ENCODE measurements at regions not wholly inside any gene's neighbourhood (a gene's known extent, or its start where the extent isn't known, plus 50 kb on each side); places are given as distances from the start of the nearest gene placed in this dataset.

DNA sequence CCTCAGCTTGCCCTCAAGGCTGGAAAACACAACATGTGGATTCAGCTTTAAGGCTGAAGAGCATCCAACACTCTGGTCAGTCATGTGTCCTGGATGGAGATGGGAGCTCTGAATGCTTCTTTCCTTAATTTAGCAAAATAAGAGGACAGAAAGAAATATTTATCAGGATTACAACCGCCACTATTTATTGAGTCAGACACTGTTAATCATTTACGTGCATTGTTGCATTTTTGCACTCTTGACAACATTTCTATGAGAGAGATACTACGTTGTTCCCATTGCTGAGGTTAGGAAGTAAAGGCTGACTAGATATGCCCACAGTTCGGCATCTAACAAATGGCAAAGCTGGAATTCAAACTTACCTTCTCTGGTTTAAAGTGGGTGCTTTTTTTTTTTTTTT lies 101.8 kb upstream of the KMT2C start:
- no peaks in the 10 kb centered on the region for H3K36me3 ChIP-seq (ENCODE audit: insufficient read depth)
- H3K4me2 ChIP-seq, result no peak overlapping the region
- no peak overlapping the region for H2AFZ ChIP-seq
- H3K4me3 ChIP-seq, result no peak overlapping the region
- H4K20me1 ChIP-seq (replicated peaks; ENCODE audit: insufficient read depth), result no peaks in the 10 kb centered on the region
- no peak for TF ChIP-seq STAT1 (IDR thresholded peaks at IDR 0.05; ENCODE audit: unreplicated experiment)
- no peak for TF ChIP-seq ZNF462 (CRISPR knock-in tag; IDR thresholded peaks at IDR 0.05)
- TF ChIP-seq EZH2 (IDR thresholded peaks at IDR 0.05; ENCODE audit: low read depth, unreplicated experiment), result no peak
- TF ChIP-seq, protein P1, sequence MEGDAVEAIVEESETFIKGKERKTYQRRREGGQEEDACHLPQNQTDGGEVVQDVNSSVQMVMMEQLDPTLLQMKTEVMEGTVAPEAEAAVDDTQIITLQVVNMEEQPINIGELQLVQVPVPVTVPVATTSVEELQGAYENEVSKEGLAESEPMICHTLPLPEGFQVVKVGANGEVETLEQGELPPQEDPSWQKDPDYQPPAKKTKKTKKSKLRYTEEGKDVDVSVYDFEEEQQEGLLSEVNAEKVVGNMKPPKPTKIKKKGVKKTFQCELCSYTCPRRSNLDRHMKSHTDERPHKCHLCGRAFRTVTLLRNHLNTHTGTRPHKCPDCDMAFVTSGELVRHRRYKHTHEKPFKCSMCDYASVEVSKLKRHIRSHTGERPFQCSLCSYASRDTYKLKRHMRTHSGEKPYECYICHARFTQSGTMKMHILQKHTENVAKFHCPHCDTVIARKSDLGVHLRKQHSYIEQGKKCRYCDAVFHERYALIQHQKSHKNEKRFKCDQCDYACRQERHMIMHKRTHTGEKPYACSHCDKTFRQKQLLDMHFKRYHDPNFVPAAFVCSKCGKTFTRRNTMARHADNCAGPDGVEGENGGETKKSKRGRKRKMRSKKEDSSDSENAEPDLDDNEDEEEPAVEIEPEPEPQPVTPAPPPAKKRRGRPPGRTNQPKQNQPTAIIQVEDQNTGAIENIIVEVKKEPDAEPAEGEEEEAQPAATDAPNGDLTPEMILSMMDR (conservative IDR thresholded peaks at IDR 0.05; ENCODE audit: low read depth in 2 of 2), result no peak
- TF ChIP-seq, protein P2, sequence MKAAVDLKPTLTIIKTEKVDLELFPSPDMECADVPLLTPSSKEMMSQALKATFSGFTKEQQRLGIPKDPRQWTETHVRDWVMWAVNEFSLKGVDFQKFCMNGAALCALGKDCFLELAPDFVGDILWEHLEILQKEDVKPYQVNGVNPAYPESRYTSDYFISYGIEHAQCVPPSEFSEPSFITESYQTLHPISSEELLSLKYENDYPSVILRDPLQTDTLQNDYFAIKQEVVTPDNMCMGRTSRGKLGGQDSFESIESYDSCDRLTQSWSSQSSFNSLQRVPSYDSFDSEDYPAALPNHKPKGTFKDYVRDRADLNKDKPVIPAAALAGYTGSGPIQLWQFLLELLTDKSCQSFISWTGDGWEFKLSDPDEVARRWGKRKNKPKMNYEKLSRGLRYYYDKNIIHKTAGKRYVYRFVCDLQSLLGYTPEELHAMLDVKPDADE (IDR thresholded peaks at IDR 0.05), result no peak
- no peak for TF ChIP-seq POLR2AphosphoS5 (IDR thresholded peaks at IDR 0.05; ENCODE audit: low read depth)
- H3K36me3 Mint-ChIP-seq (ENCODE audit: low read depth), result peaks cover 4% of the 10 kb centered on the region; the same call in 1 of the 3 replicates
- no peak overlapping the region for H3K27ac Mint-ChIP-seq
- H3K27me3 Mint-ChIP-seq (ENCODE audit: insufficient read depth, low read depth, poor library complexity), result peaks cover 3% of the 10 kb centered on the region
- ATAC-seq (no peak), DNase-seq (ENCODE audit: low spot score) (no peak)
- H3K27me3 ChIP-seq (ENCODE audit: insufficient read depth), result no peaks in the 10 kb centered on the region
- H3K4me1 Mint-ChIP-seq, result peaks cover 9% of the 10 kb centered on the region; the same call in 2 of the 3 replicates
- no peaks in the 10 kb centered on the region for H3F3A ChIP-seq (replicated peaks; ENCODE audit: low read depth)
- no peaks in the 10 kb centered on the region for H3K79me2 ChIP-seq (replicated peaks; ENCODE audit: insufficient read depth)
- H3K4me3 Mint-ChIP-seq, result no peak overlapping the region
- H3K9me3 Mint-ChIP-seq, result peaks cover 5% of the 10 kb centered on the region; the same call in 2 of the 3 replicates
- H3K9me2 ChIP-seq (ENCODE audit: insufficient read depth), result 0 out of 2 replicates have a peak, but pooled peaks cover 3% of the 10 kb centered on the region
- no peak overlapping the region for H3K27ac ChIP-seq (ENCODE audit: low read depth)
- peaks cover 6% of the 10 kb centered on the region for H3K4me1 ChIP-seq (ENCODE audit: insufficient read depth)
